IPS-15b (cell line): ENCODE measurements at regions not wholly inside any gene's neighbourhood (a gene's known extent, or its start where the extent isn't known, plus 50 kb on each side); places are given as distances from the start of the nearest gene placed in this dataset.

Experiments used
- H3K27me3 ChIP-seq: one replicate; pipeline ENCODE4 v1.6.1; 2013; ENCODE audit warnings: low read length; ENCODE audit not compliant: control insufficient read depth, insufficient read depth
- H3K36me3 ChIP-seq: one replicate; pipeline ENCODE4 v1.6.1; 2013; ENCODE audit warnings: low read length; ENCODE audit not compliant: control insufficient read depth, insufficient read depth
- H3K4me1 ChIP-seq: one replicate; pipeline ENCODE4 v1.6.1; 2013; ENCODE audit warnings: mild to moderate bottlenecking, low read length; ENCODE audit not compliant: control insufficient read depth, insufficient read depth
- H3K4me3 ChIP-seq: one replicate; pipeline ENCODE4 v1.5.1; 2013; ENCODE audit warnings: low read depth, low read length
- H3K9ac ChIP-seq: one replicate; pipeline ENCODE4 v1.6.1; 2013; ENCODE audit warnings: low read depth, mild to moderate bottlenecking, low read length
- H3K9me3 ChIP-seq: one replicate; pipeline ENCODE4 v1.6.1; 2013; ENCODE audit warnings: mild to moderate bottlenecking, low read length; ENCODE audit not compliant: control insufficient read depth, insufficient read depth

- H3K9me3 ChIP-seq, result no peaks in the 10 kb centered on the region
- no peak overlapping the region for H3K9ac ChIP-seq
- H3K4me3 ChIP-seq, result no peak overlapping the region
- H3K36me3 ChIP-seq, result no peaks in the 10 kb centered on the region
- no peaks in the 10 kb centered on the region for H3K4me1 ChIP-seq
- H3K27me3 ChIP-seq, result no peaks in the 10 kb centered on the region
Measured at GRCh38 chr1:37169241-37169640, 134.9 kb upstream of the GRIK3 start.

GRCh38 chr1:37169743-37170275 is 135.5 kb upstream of the GRIK3 start:
- Histone ChIP-seq H3K9ac (no peak overlapping the region), H3K4me3 (no peak overlapping the region)

GRCh38 chr1:37171691-37172090 is 137.4 kb upstream of the GRIK3 start:
- Histone ChIP-seq H3K9me3 (no peaks in the 10 kb centered on the region), H3K4me3 (no peak overlapping the region), H3K27me3 (no peaks in the 10 kb centered on the region), H3K4me1 (no peaks in the 10 kb centered on the region), H3K9ac (no peak overlapping the region), H3K36me3 (no peaks in the 10 kb centered on the region)

More at GRCh38 chr1:37169743-37170275, 135.5 kb upstream of the GRIK3 start:
- Histone ChIP-seq H3K27me3 (no peaks in the 10 kb centered on the region), H3K36me3 (no peaks in the 10 kb centered on the region), H3K4me1 (no peaks in the 10 kb centered on the region), H3K9me3 (no peaks in the 10 kb centered on the region)

- Histone ChIP-seq H3K36me3 (no peaks in the 10 kb centered on the region), H3K4me3 (no peak overlapping the region), H3K9ac (no peak overlapping the region), H3K4me1 (no peaks in the 10 kb centered on the region), H3K27me3 (no peaks in the 10 kb centered on the region), H3K9me3 (no peaks in the 10 kb centered on the region)
Measured at GRCh38 chr1:37174341-37174740, 140.0 kb upstream of the GRIK3 start.

GRCh38 chr1:37174876-37175275 is 140.6 kb upstream of the GRIK3 start:
- H3K27me3 ChIP-seq, result no peaks in the 10 kb centered on the region

GRCh38 chr1:37175666-37176215 is 141.4 kb upstream of the GRIK3 start:
- no peaks in the 10 kb centered on the region for H3K36me3 ChIP-seq
- no peak overlapping the region for H3K4me3 ChIP-seq
- H3K27me3 ChIP-seq, result no peaks in the 10 kb centered on the region
- no peaks in the 10 kb centered on the region for H3K4me1 ChIP-seq
- no peak overlapping the region for H3K9ac ChIP-seq
- no peaks in the 10 kb centered on the region for H3K9me3 ChIP-seq

More at GRCh38 chr1:37174876-37175275, 140.6 kb upstream of the GRIK3 start:
- H3K4me3 ChIP-seq, result no peak overlapping the region
- no peaks in the 10 kb centered on the region for H3K36me3 ChIP-seq
- H3K9me3 ChIP-seq, result no peaks in the 10 kb centered on the region
- H3K9ac ChIP-seq, result no peak overlapping the region
- H3K4me1 ChIP-seq, result no peaks in the 10 kb centered on the region

- no peak overlapping the region for H3K9ac ChIP-seq
- H3K36me3 ChIP-seq, result no peaks in the 10 kb centered on the region
- H3K9me3 ChIP-seq, result no peaks in the 10 kb centered on the region
- H3K4me1 ChIP-seq, result no peaks in the 10 kb centered on the region
- H3K27me3 ChIP-seq, result no peaks in the 10 kb centered on the region
- no peak overlapping the region for H3K4me3 ChIP-seq
Measured at GRCh38 chr1:37176269-37176668, 142.0 kb upstream of the GRIK3 start.

GRCh38 chr1:37177230-37177864 is 143.0 kb upstream of the GRIK3 start:
- H3K9me3 ChIP-seq, result no peaks in the 10 kb centered on the region

GRCh38 chr1:37181425-37181824 is 147.1 kb upstream of the GRIK3 start:
- no peak overlapping the region for H3K9ac ChIP-seq
- no peaks in the 10 kb centered on the region for H3K36me3 ChIP-seq
- H3K4me1 ChIP-seq, result no peaks in the 10 kb centered on the region
- no peaks in the 10 kb centered on the region for H3K9me3 ChIP-seq
- no peaks in the 10 kb centered on the region for H3K27me3 ChIP-seq
- H3K4me3 ChIP-seq, result no peak overlapping the region

More at GRCh38 chr1:37177230-37177864, 143.0 kb upstream of the GRIK3 start:
- H3K9ac ChIP-seq, result no peak overlapping the region
- no peaks in the 10 kb centered on the region for H3K36me3 ChIP-seq
- H3K4me1 ChIP-seq, result no peaks in the 10 kb centered on the region
- H3K4me3 ChIP-seq, result no peak overlapping the region
- H3K27me3 ChIP-seq, result no peaks in the 10 kb centered on the region

GRCh38 chr1:37184789-37185188 is 150.5 kb upstream of the GRIK3 start:
- H3K4me3 ChIP-seq, result no peak overlapping the region
- no peaks in the 10 kb centered on the region for H3K27me3 ChIP-seq
- no peaks in the 10 kb centered on the region for H3K9me3 ChIP-seq
- H3K9ac ChIP-seq, result no peak overlapping the region
- H3K36me3 ChIP-seq, result no peaks in the 10 kb centered on the region
- no peaks in the 10 kb centered on the region for H3K4me1 ChIP-seq

- H3K9me3 ChIP-seq, result no peaks in the 10 kb centered on the region
- no peaks in the 10 kb centered on the region for H3K27me3 ChIP-seq
- no peak overlapping the region for H3K4me3 ChIP-seq
- H3K4me1 ChIP-seq, result no peaks in the 10 kb centered on the region
- H3K36me3 ChIP-seq, result no peaks in the 10 kb centered on the region
- H3K9ac ChIP-seq, result no peak overlapping the region
Measured at GRCh38 chr1:37186246-37186756, 152.0 kb upstream of the GRIK3 start.

- Histone ChIP-seq H3K9ac (no peak overlapping the region), H3K27me3 (no peaks in the 10 kb centered on the region), H3K4me3 (no peak overlapping the region), H3K4me1 (no peaks in the 10 kb centered on the region), H3K36me3 (no peaks in the 10 kb centered on the region), H3K9me3 (no peaks in the 10 kb centered on the region)
Measured at GRCh38 chr1:37189111-37189510, 154.8 kb upstream of the GRIK3 start.
